Fibroblast of skin of left biceps (primary cell): ENCODE measurements at regions not wholly inside any gene's neighbourhood (a gene's known extent, or its start where the extent isn't known, plus 50 kb on each side); places are given as distances from the start of the nearest gene placed in this dataset.

Experiments
- DNase-seq, 2 experiments: peaks; one replicate each; pipeline ENCODE4 v3.0.0-alpha.2; 2013; ENCODE audit warnings: low read depth in 2 of 2

GRCh38 chr10:118107541-118107940, 60.8 kb upstream of the RAB11FIP2 start:
- DNase-seq: no peak

GRCh38 chr10:118107040-118107439, 60.3 kb upstream of the RAB11FIP2 start:
- DNase-seq: no peak

- DNase-seq: no peak
Observed at GRCh38 chr10:118106426-118106825, 59.7 kb upstream of the RAB11FIP2 start.

GRCh38 chr10:118102121-118102520, 55.4 kb upstream of the RAB11FIP2 start:
- peak; percentile 49 to 53 for DNase-seq

GRCh38 chr10:118101501-118101900, 54.8 kb upstream of the RAB11FIP2 start:
- peak; percentile 68 to 71 for DNase-seq
